ENCODE measurements at regions not wholly inside any gene's neighbourhood (a gene's known extent, or its start where the extent isn't known, plus 50 kb on each side); places are given as distances from the start of the nearest gene placed in this dataset.

GRCh38 chr6:141719476-141719875 lies 413.2 kb upstream of the GJE1 start:
- Histone ChIP-seq H2AFZ (ENCODE audit: low read depth, low read length) (no peak overlapping the region), H3K9me2 (ENCODE audit: insufficient read depth, low read length) (no peaks in the 10 kb centered on the region), H3K27ac (ENCODE audit: low read length) (no peak overlapping the region), H3K79me2 (replicated peaks; ENCODE audit: insufficient read depth, low read length) (no peaks in the 10 kb centered on the region), H3F3A (ENCODE audit: insufficient read depth, low read length, poor library complexity, severe bottlenecking) (no peaks in the 10 kb centered on the region), H3K4me3 (ENCODE audit: low read length) (no peak overlapping the region), H3K9me3 (ENCODE audit: low read length) (no peaks in the 10 kb centered on the region), H3K9ac (ENCODE audit: low read length) (no peak overlapping the region), H3K27me3 (ENCODE audit: insufficient read depth, low read depth, low read length) (no peaks in the 10 kb centered on the region), H4K20me1 (ENCODE audit: insufficient read depth) (no peaks in the 10 kb centered on the region), H3K4me2 (ENCODE audit: low read length) (no peak overlapping the region), H3K36me3 (ENCODE audit: insufficient read depth, low read length) (no peaks in the 10 kb centered on the region)
- TF ChIP-seq RAD21 (conservative IDR thresholded peaks at IDR 0.05) (no peak), MXI1 (conservative IDR thresholded peaks at IDR 0.05; ENCODE audit: poor library complexity, severe bottlenecking) (no peak), SMC3 (conservative IDR thresholded peaks at IDR 0.05; ENCODE audit: poor library complexity) (no peak), EZH2 (IDR thresholded peaks at IDR 0.05; ENCODE audit: borderline replicate concordance, insufficient read depth, low read length, poor library complexity, severe bottlenecking) (no peak), TAF1 (IDR thresholded peaks at IDR 0.05; ENCODE audit: low read depth) (no peak), EP300 (conservative IDR thresholded peaks at IDR 0.05; ENCODE audit: poor library complexity, severe bottlenecking) (no peak), POLR2AphosphoS5 (IDR thresholded peaks at IDR 0.05) (no peak)
- TF ChIP-seq, protein P1, sequence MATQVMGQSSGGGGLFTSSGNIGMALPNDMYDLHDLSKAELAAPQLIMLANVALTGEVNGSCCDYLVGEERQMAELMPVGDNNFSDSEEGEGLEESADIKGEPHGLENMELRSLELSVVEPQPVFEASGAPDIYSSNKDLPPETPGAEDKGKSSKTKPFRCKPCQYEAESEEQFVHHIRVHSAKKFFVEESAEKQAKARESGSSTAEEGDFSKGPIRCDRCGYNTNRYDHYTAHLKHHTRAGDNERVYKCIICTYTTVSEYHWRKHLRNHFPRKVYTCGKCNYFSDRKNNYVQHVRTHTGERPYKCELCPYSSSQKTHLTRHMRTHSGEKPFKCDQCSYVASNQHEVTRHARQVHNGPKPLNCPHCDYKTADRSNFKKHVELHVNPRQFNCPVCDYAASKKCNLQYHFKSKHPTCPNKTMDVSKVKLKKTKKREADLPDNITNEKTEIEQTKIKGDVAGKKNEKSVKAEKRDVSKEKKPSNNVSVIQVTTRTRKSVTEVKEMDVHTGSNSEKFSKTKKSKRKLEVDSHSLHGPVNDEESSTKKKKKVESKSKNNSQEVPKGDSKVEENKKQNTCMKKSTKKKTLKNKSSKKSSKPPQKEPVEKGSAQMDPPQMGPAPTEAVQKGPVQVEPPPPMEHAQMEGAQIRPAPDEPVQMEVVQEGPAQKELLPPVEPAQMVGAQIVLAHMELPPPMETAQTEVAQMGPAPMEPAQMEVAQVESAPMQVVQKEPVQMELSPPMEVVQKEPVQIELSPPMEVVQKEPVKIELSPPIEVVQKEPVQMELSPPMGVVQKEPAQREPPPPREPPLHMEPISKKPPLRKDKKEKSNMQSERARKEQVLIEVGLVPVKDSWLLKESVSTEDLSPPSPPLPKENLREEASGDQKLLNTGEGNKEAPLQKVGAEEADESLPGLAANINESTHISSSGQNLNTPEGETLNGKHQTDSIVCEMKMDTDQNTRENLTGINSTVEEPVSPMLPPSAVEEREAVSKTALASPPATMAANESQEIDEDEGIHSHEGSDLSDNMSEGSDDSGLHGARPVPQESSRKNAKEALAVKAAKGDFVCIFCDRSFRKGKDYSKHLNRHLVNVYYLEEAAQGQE (IDR thresholded peaks at IDR 0.05; ENCODE audit: borderline replicate concordance), result no peak

GRCh38 chr6:141705431-141705830 lies 427.3 kb upstream of the GJE1 start:
- Histone ChIP-seq H3K9ac (ENCODE audit: low read length) (no peak overlapping the region), H2AFZ (ENCODE audit: low read depth, low read length) (no peak overlapping the region), H4K20me1 (ENCODE audit: insufficient read depth) (no peaks in the 10 kb centered on the region), H3K79me2 (replicated peaks; ENCODE audit: insufficient read depth, low read length) (no peaks in the 10 kb centered on the region), H3F3A (ENCODE audit: insufficient read depth, low read length, poor library complexity, severe bottlenecking) (no peaks in the 10 kb centered on the region), H3K9me3 (ENCODE audit: low read length) (no peaks in the 10 kb centered on the region), H3K27ac (ENCODE audit: low read length) (no peak overlapping the region), H3K4me3 (ENCODE audit: low read length) (no peak overlapping the region), H3K36me3 (ENCODE audit: insufficient read depth, low read length) (no peaks in the 10 kb centered on the region), H3K4me2 (ENCODE audit: low read length) (no peak overlapping the region), H3K27me3 (ENCODE audit: insufficient read depth, low read depth, low read length) (no peaks in the 10 kb centered on the region), H3K9me2 (ENCODE audit: insufficient read depth, low read length) (no peaks in the 10 kb centered on the region)
- TF ChIP-seq POLR2AphosphoS5 (IDR thresholded peaks at IDR 0.05) (no peak), MXI1 (conservative IDR thresholded peaks at IDR 0.05; ENCODE audit: poor library complexity, severe bottlenecking) (no peak), EP300 (conservative IDR thresholded peaks at IDR 0.05; ENCODE audit: poor library complexity, severe bottlenecking) (no peak), EZH2 (IDR thresholded peaks at IDR 0.05; ENCODE audit: borderline replicate concordance, insufficient read depth, low read length, poor library complexity, severe bottlenecking) (no peak), SMC3 (conservative IDR thresholded peaks at IDR 0.05; ENCODE audit: poor library complexity) (no peak), CTCF (IDR thresholded peaks at IDR 0.05; ENCODE audit: poor library complexity, severe bottlenecking) (no peak), TAF1 (IDR thresholded peaks at IDR 0.05; ENCODE audit: low read depth) (no peak), RAD21 (conservative IDR thresholded peaks at IDR 0.05) (no peak)
- TF ChIP-seq, protein P1 (IDR thresholded peaks at IDR 0.05; ENCODE audit: borderline replicate concordance), result no peak

Measured in neural cell (in vitro differentiated cells).